GM12865 (cell line): ENCODE measurements at regions not wholly inside any gene's neighbourhood (a gene's known extent, or its start where the extent isn't known, plus 50 kb on each side); places are given as distances from the start of the nearest gene placed in this dataset.
"Not testable (repeated sequence)": the region's sequence is repeated elsewhere in the genome, so short reads cannot be mapped to it uniquely, and the experiment has no call there.

ENCODE experiments used
- DNase-seq: peaks from one replicate; pipeline ENCODE4 v3.0.0; 2010; ENCODE audit warnings: low read depth
- H3K4me3 ChIP-seq: 2 replicates; pipeline ENCODE4 v1.5.1; 2011; ENCODE audit warnings: mild to moderate bottlenecking, low read depth, low read length, control low read depth
- TF ChIP-seq, protein P1 (sequence below): IDR thresholded peaks from 2 replicates; pipeline ENCODE4 v1.5.1; 2011; ENCODE audit warnings: low read length, control low read depth, low read depth, inconsistent platforms; ENCODE audit not compliant: insufficient read depth; ENCODE audit errors: missing control alignments

DNA sequence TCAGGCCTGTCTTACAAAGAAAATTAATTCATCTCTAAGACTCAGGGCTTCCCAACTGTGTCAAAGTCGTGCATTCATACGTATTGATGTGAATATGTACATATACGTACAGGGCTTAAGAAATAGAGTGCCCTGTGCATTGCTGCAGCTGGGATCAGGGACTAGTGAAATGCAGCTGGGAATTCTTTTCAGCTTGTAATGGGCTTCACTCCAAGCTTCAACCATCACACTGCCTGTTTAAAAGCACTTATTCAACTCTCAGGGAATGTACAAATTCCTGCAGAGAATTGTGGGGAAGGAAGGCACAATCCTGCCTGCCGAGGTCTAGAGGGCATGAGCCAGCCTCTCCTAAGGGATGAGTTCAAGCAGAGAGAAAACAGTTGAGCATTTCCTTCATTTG, 59.6 kb upstream of the MAN2A1 start:
- no peak for DNase-seq
- TF ChIP-seq, protein P1, sequence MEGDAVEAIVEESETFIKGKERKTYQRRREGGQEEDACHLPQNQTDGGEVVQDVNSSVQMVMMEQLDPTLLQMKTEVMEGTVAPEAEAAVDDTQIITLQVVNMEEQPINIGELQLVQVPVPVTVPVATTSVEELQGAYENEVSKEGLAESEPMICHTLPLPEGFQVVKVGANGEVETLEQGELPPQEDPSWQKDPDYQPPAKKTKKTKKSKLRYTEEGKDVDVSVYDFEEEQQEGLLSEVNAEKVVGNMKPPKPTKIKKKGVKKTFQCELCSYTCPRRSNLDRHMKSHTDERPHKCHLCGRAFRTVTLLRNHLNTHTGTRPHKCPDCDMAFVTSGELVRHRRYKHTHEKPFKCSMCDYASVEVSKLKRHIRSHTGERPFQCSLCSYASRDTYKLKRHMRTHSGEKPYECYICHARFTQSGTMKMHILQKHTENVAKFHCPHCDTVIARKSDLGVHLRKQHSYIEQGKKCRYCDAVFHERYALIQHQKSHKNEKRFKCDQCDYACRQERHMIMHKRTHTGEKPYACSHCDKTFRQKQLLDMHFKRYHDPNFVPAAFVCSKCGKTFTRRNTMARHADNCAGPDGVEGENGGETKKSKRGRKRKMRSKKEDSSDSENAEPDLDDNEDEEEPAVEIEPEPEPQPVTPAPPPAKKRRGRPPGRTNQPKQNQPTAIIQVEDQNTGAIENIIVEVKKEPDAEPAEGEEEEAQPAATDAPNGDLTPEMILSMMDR = no peak
- no peak overlapping the region for H3K4me3 ChIP-seq

DNA sequence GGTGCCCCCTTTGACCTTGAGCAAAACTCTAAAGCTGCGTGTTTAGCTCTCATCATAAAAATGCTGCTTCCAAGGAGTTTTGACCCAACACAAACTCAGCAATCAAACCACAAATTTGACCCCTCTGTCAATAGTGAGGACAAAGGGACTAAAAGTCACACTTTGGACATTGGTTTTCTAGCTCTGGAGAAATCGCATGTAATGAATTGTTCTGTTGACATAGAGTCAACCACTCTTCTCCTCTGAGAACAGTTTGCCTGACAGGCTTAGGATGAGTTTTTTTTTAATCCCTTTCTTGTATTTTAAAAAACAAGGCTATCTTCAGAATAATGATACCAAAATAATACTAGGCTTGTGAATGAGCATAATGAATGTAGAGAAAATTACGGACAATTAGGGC, 61.1 kb upstream of the MAN2A1 start:
- no peak for DNase-seq
- no peak overlapping the region for H3K4me3 ChIP-seq
- TF ChIP-seq, protein P1 = no peak

DNA sequence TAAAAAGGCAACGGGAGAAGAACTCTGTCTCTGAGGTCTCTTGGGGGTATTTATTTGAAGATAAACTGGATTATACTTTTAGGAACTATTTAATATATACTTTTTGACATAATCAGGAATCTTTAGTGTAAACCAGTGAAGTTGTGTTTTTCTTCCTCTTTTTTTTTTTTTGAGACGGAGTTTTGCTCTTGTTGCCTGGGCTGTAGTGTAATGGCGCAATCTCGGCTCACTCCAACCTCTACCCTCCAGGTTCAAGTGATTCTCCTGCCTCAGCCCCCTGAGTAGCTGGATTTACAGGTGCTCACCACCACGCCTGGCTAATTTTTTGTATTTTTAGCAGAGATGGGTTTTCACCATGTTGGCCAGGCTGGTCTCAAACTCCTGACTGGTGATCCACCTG, 68.5 kb upstream of the MAN2A1 start:
- DNase-seq, H3K4me3 ChIP-seq: not testable (repeated sequence)

DNA sequence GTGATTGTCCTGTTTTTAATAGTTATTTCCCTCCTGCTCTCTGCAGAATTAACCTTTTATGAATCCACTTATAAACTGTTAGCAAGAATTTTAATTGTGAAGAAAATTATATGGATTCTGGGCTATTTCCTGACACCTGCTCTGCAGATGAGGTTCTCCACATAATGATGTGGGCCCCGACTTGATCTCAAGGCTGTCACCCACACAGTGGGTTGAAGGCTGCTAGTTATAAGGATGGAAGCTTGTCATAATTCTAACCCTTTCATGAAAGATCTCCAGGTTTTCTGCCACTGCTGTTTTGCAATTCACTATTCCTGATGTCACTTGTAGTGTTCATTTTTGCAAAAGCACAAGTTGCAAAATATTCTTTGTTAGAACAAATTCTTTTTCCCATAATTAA, 69.1 kb upstream of the MAN2A1 start:
- TF ChIP-seq, protein P1 = no peak
- DNase-seq = no peak
- no peak overlapping the region for H3K4me3 ChIP-seq

DNA sequence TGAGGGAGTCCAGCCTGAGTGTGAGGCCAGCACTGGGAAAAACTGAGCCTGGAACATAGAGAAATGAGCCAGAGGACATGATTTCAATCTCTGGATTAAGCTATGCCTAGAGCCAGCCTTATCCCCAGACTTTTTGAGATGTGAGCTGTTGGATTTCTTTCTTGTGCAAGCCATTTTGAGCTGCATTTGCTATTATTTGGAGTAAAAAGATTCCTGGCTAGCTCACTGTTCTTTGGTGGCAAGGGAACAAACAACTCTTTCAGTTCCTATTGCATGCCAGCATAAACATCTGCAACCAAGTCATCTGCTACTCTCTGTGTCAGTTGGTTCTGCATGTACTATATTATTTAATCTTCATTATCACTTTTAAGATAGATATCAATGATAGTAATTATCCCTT, 70.1 kb upstream of the MAN2A1 start:
- TF ChIP-seq, protein P1 = no peak
- DNase-seq = no peak
- H3K4me3 ChIP-seq = no peak overlapping the region

DNA sequence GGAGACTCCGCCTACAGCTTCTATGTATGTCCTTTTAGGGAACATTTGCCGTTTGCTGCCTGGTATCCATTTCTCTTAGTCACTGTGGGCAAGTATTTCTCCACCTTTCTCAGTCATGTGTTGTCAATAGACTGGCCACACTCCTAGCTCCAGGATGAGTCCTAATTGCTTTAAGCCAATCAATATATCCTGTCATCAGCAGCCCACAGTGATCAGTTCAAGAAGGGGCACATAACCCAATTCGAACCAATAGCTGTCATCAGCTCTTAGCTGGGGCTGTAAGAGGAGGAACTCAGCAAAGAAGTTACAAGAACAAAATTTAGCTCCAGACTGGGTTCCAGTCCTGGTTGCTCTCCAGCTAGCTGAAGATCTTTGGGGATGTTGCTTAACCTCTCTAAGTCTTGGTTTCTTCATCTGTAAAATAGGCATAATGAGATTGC, 70.7 kb upstream of the MAN2A1 start:
- H3K4me3 ChIP-seq = no peak overlapping the region
- TF ChIP-seq, protein P1 = no peak
- no peak for DNase-seq

DNA sequence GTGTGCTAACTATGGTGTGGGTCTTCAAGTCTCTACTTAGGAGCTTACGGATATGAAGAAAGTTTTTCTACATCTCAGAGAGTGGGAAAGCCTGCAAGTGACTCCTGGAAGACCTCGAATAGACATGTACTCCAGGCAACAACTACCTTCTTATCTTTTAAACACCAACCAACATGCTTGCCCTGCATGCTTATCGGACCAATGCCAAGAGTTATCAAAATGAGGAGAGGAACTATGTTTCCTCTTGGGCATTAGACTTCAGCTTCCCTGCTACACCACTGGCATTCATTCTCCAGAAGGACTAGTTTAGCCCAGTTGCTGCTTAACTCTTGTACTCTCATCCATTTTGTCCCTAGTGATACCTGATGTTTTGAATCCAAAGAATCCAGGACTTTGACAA, 74.7 kb upstream of the MAN2A1 start:
- no peak overlapping the region for H3K4me3 ChIP-seq
- TF ChIP-seq, protein P1 = no peak
- no peak for DNase-seq
